Epithelial cell of proximal tubule (primary cell): ENCODE measurements at regions not wholly inside any gene's neighbourhood (a gene's known extent, or its start where the extent isn't known, plus 50 kb on each side); places are given as distances from the start of the nearest gene placed in this dataset.

Source experiments
- DNase-seq: peaks from one replicate; pipeline ENCODE4 v3.0.0-alpha.2; 2011; ENCODE audit warnings: low read depth
- H3K4me3 ChIP-seq: 2 replicates; pipeline ENCODE4 v1.5.1; 2011; ENCODE audit warnings: low read depth, mild to moderate bottlenecking, low read length
- CTCF ChIP-seq: conservative IDR thresholded peaks from 2 replicates; pipeline ENCODE4 v1.5.1; 2012; ENCODE audit warnings: low read depth, mild to moderate bottlenecking, low read length

- no peak overlapping the region for H3K4me3 ChIP-seq
- no peak for TF ChIP-seq CTCF
- DNase-seq: no peak
These were observed 332.2 kb downstream of the CCSER2 start for GRCh38 chr10:84660450-84661159.

GRCh38 chr10:84665211-84665610, 336.8 kb downstream of the CCSER2 start:
- no peak overlapping the region for H3K4me3 ChIP-seq
- TF ChIP-seq CTCF: no peak
- no peak for DNase-seq

GRCh38 chr10:84665883-84666463, 337.6 kb downstream of the CCSER2 start:
- TF ChIP-seq CTCF: peak; percentile 56
- no peak for DNase-seq
- no peak overlapping the region for H3K4me3 ChIP-seq

GRCh38 chr10:84668186-84668763, 339.9 kb downstream of the CCSER2 start:
- no peak for TF ChIP-seq CTCF
- no peak overlapping the region for H3K4me3 ChIP-seq
- DNase-seq: no peak

- no peak for TF ChIP-seq CTCF
- no peak overlapping the region for H3K4me3 ChIP-seq
- DNase-seq: no peak
These were observed 346.7 kb downstream of the CCSER2 start for GRCh38 chr10:84675060-84675459.

- H3K4me3 ChIP-seq: no peak overlapping the region
- TF ChIP-seq CTCF: no peak
- DNase-seq: no peak
These were observed 348.1 kb downstream of the CCSER2 start for GRCh38 chr10:84676536-84676935.

- no peak for TF ChIP-seq CTCF
- no peak for DNase-seq
- no peak overlapping the region for H3K4me3 ChIP-seq
These were observed 353.4 kb downstream of the CCSER2 start for GRCh38 chr10:84681781-84682180.
